Small intestine (tissue), 7 donors: ENCODE measurements at regions not wholly inside any gene's neighbourhood (a gene's known extent, or its start where the extent isn't known, plus 50 kb on each side); places are given as distances from the start of the nearest gene placed in this dataset.
"Not testable (repeated sequence)": the region's sequence is repeated elsewhere in the genome, so short reads cannot be mapped to it uniquely, and the experiment has no call there.

ENCODE experiments used
- DNase-seq, 2 donors: peaks; one replicate each; pipeline versions ENCODE4 v3.0.0 to v3.0.0-alpha.2; 2013
- FAIRE-seq: peaks from 2 replicates; lab custom pipeline; 2012; peaks lifted over from hg19 to GRCh38; lab: Jason Lieb, UNC
- H3K27ac ChIP-seq, 3 donors: one replicate each; pipeline ENCODE4 v1.5.1; 2013; ENCODE audit warnings: low read length in 2 of 3, mild to moderate bottlenecking in 2 of 3, control low read depth in 1 of 3, inconsistent platforms in 1 of 3, low read depth in 1 of 3, moderate library complexity in 1 of 3
- H3K27me3 ChIP-seq, 3 donors: one replicate each; pipeline ENCODE4 v1.6.1; 2013; ENCODE audit warnings: low read length in 3 of 3, inconsistent platforms in 1 of 3; ENCODE audit not compliant: control insufficient read depth in 3 of 3, insufficient read depth in 3 of 3
- H3K36me3 ChIP-seq, 3 donors: one replicate each; pipeline ENCODE4 v1.6.1; 2013; ENCODE audit warnings: low read length in 3 of 3, inconsistent platforms in 1 of 3, low read depth in 1 of 3, mild to moderate bottlenecking in 1 of 3, moderate library complexity in 1 of 3; ENCODE audit not compliant: control insufficient read depth in 3 of 3, insufficient read depth in 2 of 3
- H3K4me1 ChIP-seq, 3 donors: one replicate each; pipeline ENCODE4 v1.6.1; 2013; ENCODE audit warnings: low read length in 2 of 3, inconsistent platforms in 1 of 3, low read depth in 1 of 3, mild to moderate bottlenecking in 1 of 3, moderate library complexity in 1 of 3; ENCODE audit not compliant: control insufficient read depth in 3 of 3, insufficient read depth in 2 of 3
- H3K4me3 ChIP-seq, 3 donors: one replicate each; pipeline ENCODE4 v1.5.1; 2013; ENCODE audit warnings: low read length in 3 of 3, control low read depth in 1 of 3, inconsistent platforms in 1 of 3, low read depth in 1 of 3, mild to moderate bottlenecking in 1 of 3, moderate library complexity in 1 of 3
- H3K9me3 ChIP-seq, 2 donors: one replicate each; pipeline ENCODE4 v1.6.1; 2013; ENCODE audit warnings: low read depth in 1 of 2, low read length in 1 of 2; ENCODE audit not compliant: control insufficient read depth in 2 of 2, insufficient read depth in 1 of 2
- WGBS, 3 donors: extraction: QIAGEN DNeasy Blood & Tissue Kit; methylation state at CpG; one replicate each; pipeline ENCODE4 v1.1.7; 2013; 5-methylcytosine and 5-hydroxymethylcytosine counted together
- donor health status: healthy with polysubstance abuse.
- donor health status: control.
- donor health status: control.
- donor health status: Bipolar disorder and iron deficiency.
- donor health status: healthy.

DNA sequence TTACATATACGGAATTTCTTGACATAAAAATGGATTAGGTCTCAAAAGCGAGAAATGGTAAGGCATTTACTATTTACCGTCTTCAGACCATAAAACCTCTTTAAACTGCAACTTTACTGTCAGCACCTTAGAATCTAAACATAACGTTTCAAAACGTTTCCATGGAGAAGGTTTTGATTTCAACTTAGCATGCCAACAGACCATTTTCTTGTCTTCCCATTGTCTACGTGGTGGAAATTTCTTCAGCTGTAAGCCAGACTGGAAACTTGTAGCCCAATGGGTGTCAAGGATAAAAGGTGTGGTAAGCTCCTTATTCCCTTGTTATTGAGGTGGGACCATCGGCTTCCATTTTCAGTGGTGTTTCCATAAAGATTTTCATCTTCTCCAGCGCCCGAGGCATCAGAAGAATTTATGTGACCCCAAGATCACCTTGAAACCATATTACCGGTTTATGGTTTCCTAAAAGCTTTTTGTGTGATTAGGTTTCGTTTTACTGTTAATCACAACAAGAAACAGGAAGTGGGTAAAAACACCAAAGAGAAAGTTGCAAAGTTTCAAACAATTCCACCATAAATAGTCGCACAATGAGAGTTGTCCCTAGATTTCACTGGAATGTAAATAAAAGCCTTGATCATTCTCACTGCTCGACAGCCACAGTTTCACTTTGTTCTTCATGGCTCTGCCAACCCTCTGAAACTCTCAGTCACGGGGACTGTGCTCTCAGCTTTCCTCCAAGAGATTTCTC, 63.0 kb upstream of the CD2AP start:
- peak; percentile 10 for FAIRE-seq
- H3K27me3 ChIP-seq: no peaks in the 10 kb centered on the region
- H3K27ac ChIP-seq: peak overlapping the region; percentile 61 to 83 (median 78)
- DNase-seq: peak; percentile 63 to 66
- peak overlapping the region in 2 of 3 donors; percentile 35 to 53 for H3K4me3 ChIP-seq
- no peaks in the 10 kb centered on the region for H3K9me3 ChIP-seq
- no peaks in the 10 kb centered on the region for H3K36me3 ChIP-seq
- 1 to 8% (median 1%) methylated on average over 14 of the region's 14 CpGs for WGBS, 3 donors
- H3K4me1 ChIP-seq: no peaks in the 10 kb centered on the region

DNA sequence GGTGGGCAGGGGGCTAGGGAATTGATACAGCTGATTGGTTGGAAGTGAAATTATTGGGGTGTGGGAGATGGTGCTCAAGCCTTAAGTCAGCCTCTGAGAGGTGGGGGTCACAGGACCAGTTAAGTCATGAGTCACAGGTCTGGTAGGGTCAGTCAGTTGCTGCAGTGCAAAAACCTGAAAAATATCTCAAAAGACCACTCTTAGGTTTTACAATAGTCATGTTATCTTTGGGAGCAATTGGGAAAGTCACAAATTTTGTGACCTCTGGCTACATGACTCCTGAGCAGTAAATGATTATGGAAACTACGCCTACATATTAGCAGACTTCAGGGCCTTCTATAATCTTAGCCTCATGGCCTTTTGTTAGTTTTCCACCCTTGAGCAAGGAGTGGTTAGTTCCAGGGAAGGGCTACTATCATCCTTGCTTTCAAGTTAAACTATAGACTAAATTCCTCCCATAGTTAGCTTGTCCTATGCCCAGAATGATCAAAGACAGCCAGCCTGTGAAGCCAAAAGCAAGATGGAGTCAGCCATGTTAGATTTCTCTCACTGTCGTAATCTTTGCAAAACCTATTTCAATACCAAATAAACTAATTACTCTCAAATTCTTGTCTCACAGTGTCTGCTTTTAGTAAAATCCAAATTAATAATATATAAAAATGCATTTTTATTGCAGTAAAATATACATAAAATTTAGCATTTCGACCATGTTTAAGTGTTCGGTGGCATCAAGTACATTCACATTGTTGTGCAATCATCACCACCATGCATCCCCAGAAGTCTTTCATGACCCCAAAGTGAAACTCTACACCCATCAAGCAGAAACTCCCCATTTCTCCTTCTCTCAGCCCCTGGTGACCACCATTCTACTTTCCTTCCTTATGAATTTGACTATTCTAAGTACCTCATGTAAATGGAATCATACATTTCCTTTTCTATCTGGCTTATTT, 60.9 kb upstream of the CD2AP start:
- Histone ChIP-seq H3K27me3 (no peaks in the 10 kb centered on the region), H3K27ac (no peak overlapping the region), H3K4me3 (no peak overlapping the region), H3K4me1 (peaks cover 0 to 13% (median 5%) of the 10 kb centered on the region in 3 donors), H3K36me3 (no peaks in the 10 kb centered on the region), H3K9me3 (no peaks in the 10 kb centered on the region)
- 94 to 98% (median 98%) methylated on average over 4 of the region's 4 CpGs for WGBS, 3 donors
- no peak for DNase-seq
- FAIRE-seq: no peak

- H3K27ac ChIP-seq: peak overlapping the region in 1 of 3 donors; percentile 68
- peak; percentile 80 to 93 for DNase-seq
- peak; percentile 95 for FAIRE-seq
Observed at GRCh38 chr6:47419621-47420020, 58.0 kb upstream of the CD2AP start.

GRCh38 chr6:47420394-47421371, 56.9 kb upstream of the CD2AP start:
- DNase-seq: peak; percentile 47 to 70
- Histone ChIP-seq H3K9me3 (no peaks in the 10 kb centered on the region), H3K4me3 (no peak overlapping the region), H3K27ac (peak overlapping the region; percentile 65 to 79 (median 68)), H3K27me3 (no peaks in the 10 kb centered on the region), H3K36me3 (no peaks in the 10 kb centered on the region), H3K4me1 (peaks cover 0 to 13% (median 5%) of the 10 kb centered on the region in 3 donors)
- WGBS, 3 donors: 48 to 62% (median 53%) methylated on average over 5 of the region's 5 CpGs
- no peak for FAIRE-seq

More at GRCh38 chr6:47419621-47420020, 58.0 kb upstream of the CD2AP start:
- Histone ChIP-seq H3K27me3 (no peaks in the 10 kb centered on the region), H3K4me1 (peaks cover 0 to 13% (median 5%) of the 10 kb centered on the region in 3 donors), H3K9me3 (no peaks in the 10 kb centered on the region), H3K4me3 (no peak overlapping the region), H3K36me3 (no peaks in the 10 kb centered on the region)

DNA sequence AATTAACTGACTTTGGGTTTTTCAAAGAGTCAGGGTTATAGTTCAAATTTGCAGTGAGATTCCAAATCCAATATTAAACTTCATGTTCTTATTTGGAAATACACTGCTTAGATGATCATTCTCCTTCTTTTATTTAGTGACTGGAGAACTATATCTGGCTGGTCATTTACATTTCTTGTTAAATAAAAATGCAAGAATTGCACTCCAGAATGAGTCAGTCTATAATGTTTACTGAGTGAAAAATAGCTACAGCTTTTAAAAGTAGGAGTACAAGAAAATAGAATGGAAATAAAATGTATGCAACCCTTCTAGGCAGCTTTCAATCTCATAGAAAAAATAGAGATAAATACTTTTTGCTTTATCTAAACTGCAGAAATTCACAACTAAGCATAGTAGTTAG, 54.5 kb upstream of the CD2AP start:
- no peak overlapping the region for H3K27ac ChIP-seq
- H3K4me3 ChIP-seq: no peak overlapping the region
- no peaks in the 10 kb centered on the region for H3K36me3 ChIP-seq
- FAIRE-seq (no peak), DNase-seq (no peak)
- H3K9me3 ChIP-seq: peaks cover 0 to 4% of the 10 kb centered on the region in 2 donors
- H3K27me3 ChIP-seq: no peaks in the 10 kb centered on the region
- peaks cover 0 to 18% (median 5%) of the 10 kb centered on the region in 3 donors for H3K4me1 ChIP-seq

- 61 to 89% (median 78%) methylated on average over 4 of the region's 4 CpGs for WGBS, 3 donors
- H3K27ac ChIP-seq: no peak overlapping the region
- no peaks in the 10 kb centered on the region for H3K36me3 ChIP-seq
- no peak for DNase-seq
- FAIRE-seq: no peak
- H3K9me3 ChIP-seq: peaks cover 0 to 18% of the 10 kb centered on the region in 2 donors
- H3K27me3 ChIP-seq: no peaks in the 10 kb centered on the region
- no peak overlapping the region for H3K4me3 ChIP-seq
- peaks cover 0 to 21% (median 5%) of the 10 kb centered on the region in 3 donors for H3K4me1 ChIP-seq
Observed at GRCh38 chr6:47424436-47424836, 53.2 kb upstream of the CD2AP start.

DNA sequence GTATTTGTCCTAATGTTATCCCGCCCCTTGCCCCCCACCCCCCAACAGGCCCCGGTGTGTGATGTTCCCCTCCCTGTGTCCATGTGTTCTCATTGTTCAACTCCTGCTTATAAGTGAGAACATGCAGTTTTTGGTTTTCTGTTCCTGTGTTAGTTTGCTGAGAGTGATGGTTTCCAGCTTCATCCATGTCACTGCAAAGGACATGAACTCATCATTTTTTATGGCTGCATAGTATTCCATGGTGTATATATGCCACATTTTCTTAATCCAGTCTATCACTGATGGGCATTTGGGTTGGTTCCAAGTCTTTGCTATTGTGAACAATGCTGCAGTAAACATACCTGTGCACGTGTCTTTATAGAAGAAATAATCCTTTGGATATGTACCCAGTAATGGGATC, 51.9 kb upstream of the CD2AP start:
- 87 to 95% (median 94%) methylated on average over 3 of the region's 3 CpGs for WGBS, 3 donors
- FAIRE-seq: not testable (repeated sequence)

More for the DNA sequence above, 51.9 kb upstream of the CD2AP start:
- not testable (repeated sequence) for H3K27me3 ChIP-seq, DNase-seq, H3K36me3 ChIP-seq, H3K4me3 ChIP-seq, H3K27ac ChIP-seq
- peaks cover 0 to 13% (median 0%) of the 10 kb centered on the region in 3 donors for H3K4me1 ChIP-seq
- H3K9me3 ChIP-seq: peaks cover 0 to 28% of the 10 kb centered on the region in 2 donors
